GM23338 (cell line): ENCODE measurements at regions not wholly inside any gene's neighbourhood (a gene's known extent, or its start where the extent isn't known, plus 50 kb on each side); places are given as distances from the start of the nearest gene placed in this dataset.

ENCODE experiments used
- ATAC-seq: fragments of 200-7000 bp; cut with Tn5 transposase; 3 replicates; pipeline ENCODE4 v1.9.1; 2020
- DNase-seq: peaks from one replicate; pipeline ENCODE4 v3.0.0-alpha.2; 2015; ENCODE audit warnings: low spot score
- H2AFZ ChIP-seq: fragments of 200-600 bp; sonication (generic); 2 replicates; pipeline ENCODE4 v1.8.0; 2016; ENCODE audit warnings: antibody characterized with exemption, mild to moderate bottlenecking, moderate library complexity
- H3F3A ChIP-seq: fragments of 200-600 bp; sonication (generic); replicated peaks from 2 replicates; pipeline ENCODE4 v1.8.0; 2017; ENCODE audit warnings: antibody characterized with exemption, mixed run types, low read depth
- H3K27ac ChIP-seq: fragments of 200-600 bp; sonication (generic); 2 replicates; pipeline ENCODE4 v1.6.1; 2016; ENCODE audit warnings: low read depth
- H3K27me3 ChIP-seq: fragments of 200-600 bp; sonication (generic); 2 replicates; pipeline ENCODE4 v1.8.0; 2016; ENCODE audit warnings: mild to moderate bottlenecking, mixed run types, moderate library complexity; ENCODE audit not compliant: insufficient read depth
- H3K36me3 ChIP-seq: fragments of 200-600 bp; sonication (generic); 2 replicates; pipeline ENCODE4 v1.8.0; 2016; ENCODE audit warnings: mild to moderate bottlenecking; ENCODE audit not compliant: insufficient read depth
- H3K4me1 ChIP-seq: fragments of 200-600 bp; sonication (generic); 2 replicates; pipeline ENCODE4 v1.8.0; 2016; ENCODE audit warnings: mild to moderate bottlenecking, moderate library complexity; ENCODE audit not compliant: insufficient read depth
- H3K4me2 ChIP-seq: fragments of 200-600 bp; sonication (generic); 2 replicates; pipeline ENCODE4 v1.7.1; 2017; ENCODE audit warnings: mixed run types
- H3K4me3 ChIP-seq: fragments of 200-600 bp; sonication (generic); 2 replicates; pipeline ENCODE4 v1.6.1; 2016; ENCODE audit warnings: mixed run types
- H3K79me2 ChIP-seq: fragments of 200-600 bp; sonication (generic); replicated peaks from 2 replicates; pipeline ENCODE4 v1.8.0; 2017; ENCODE audit warnings: mild to moderate bottlenecking; ENCODE audit not compliant: insufficient read depth
- H3K9me2 ChIP-seq: fragments of 200-600 bp; sonication (generic); 2 replicates; pipeline ENCODE4 v1.8.0; 2017; ENCODE audit not compliant: insufficient read depth
- H4K20me1 ChIP-seq: fragments of 200-600 bp; sonication (generic); replicated peaks from 2 replicates; pipeline ENCODE4 v1.8.0; 2017; ENCODE audit warnings: mild to moderate bottlenecking; ENCODE audit not compliant: insufficient read depth
- H3K27ac Mint-ChIP-seq: 2 replicates; pipeline ENCODE4 v1.8.0; 2020; ENCODE audit warnings: inconsistent platforms, mild to moderate bottlenecking, moderate library complexity, mixed read lengths
- H3K27me3 Mint-ChIP-seq: 3 replicates; pipeline ENCODE4 v1.8.0; 2022; ENCODE audit warnings: low read depth, mild to moderate bottlenecking, moderate library complexity, mixed read lengths, inconsistent platforms; ENCODE audit not compliant: insufficient read depth, poor library complexity
- H3K36me3 Mint-ChIP-seq: 3 replicates; pipeline ENCODE4 v1.8.0; 2021; ENCODE audit warnings: low read depth, mild to moderate bottlenecking, inconsistent platforms, moderate library complexity, mixed read lengths
- H3K4me1 Mint-ChIP-seq: 3 replicates; pipeline ENCODE4 v1.8.0; 2020; ENCODE audit warnings: mild to moderate bottlenecking, inconsistent platforms, mixed read lengths
- H3K4me3 Mint-ChIP-seq: 3 replicates; pipeline ENCODE4 v1.8.0; 2021; ENCODE audit warnings: moderate library complexity, mild to moderate bottlenecking, inconsistent platforms, mixed read lengths
- H3K9me3 Mint-ChIP-seq: 3 replicates; pipeline ENCODE4 v1.8.0; 2020; ENCODE audit warnings: moderate library complexity, mild to moderate bottlenecking, inconsistent platforms, mixed read lengths
- CREB1 ChIP-seq: fragments of 250-450 bp; sonication (Bioruptor Pico); IDR thresholded peaks from 2 replicates; pipeline ENCODE4 v1.5.0; 2020; ENCODE audit warnings: low read depth, mild to moderate bottlenecking, moderate library complexity
- CTCF ChIP-seq, 2 experiments: fragments of 200-600 bp in 1 of 2; sonication (generic) in 1 of 2; conservative IDR thresholded peaks; 2 replicates each; pipeline versions ENCODE4 v1.5.1 to v1.6.1; 2016 to 2017; ENCODE audit warnings: antibody characterized with exemption in 2 of 2, low read depth in 2 of 2, mild to moderate bottlenecking in 2 of 2, moderate library complexity in 1 of 2
- ETS1 ChIP-seq: IDR thresholded peaks from 2 replicates; pipeline ENCODE4 v1.6.1; 2016; ENCODE audit warnings: antibody characterized with exemption
- EZH2 ChIP-seq: fragments of 200-600 bp; sonication (generic); IDR thresholded peaks from one replicate; pipeline ENCODE4 v1.8.0; 2017; ENCODE audit warnings: antibody characterized with exemption, mild to moderate bottlenecking, low read depth; ENCODE audit not compliant: unreplicated experiment
- EZH2phosphoT487 ChIP-seq: fragments of 200-600 bp; sonication (generic); IDR thresholded peaks from one replicate; pipeline ENCODE4 v1.8.1; 2018; ENCODE audit warnings: antibody characterized with exemption; ENCODE audit not compliant: unreplicated experiment
- JUNB ChIP-seq: IDR thresholded peaks from one replicate; pipeline ENCODE4 v1.6.1; 2016; ENCODE audit warnings: antibody characterized with exemption; ENCODE audit not compliant: unreplicated experiment
- NANOG ChIP-seq: IDR thresholded peaks from 2 replicates; pipeline ENCODE4 v1.6.1; 2016; ENCODE audit warnings: antibody characterized with exemption, borderline replicate concordance
- POLR2AphosphoS5 ChIP-seq: IDR thresholded peaks from 2 replicates; pipeline ENCODE4 v1.6.1; 2016; ENCODE audit warnings: antibody characterized with exemption, low read depth
- REST ChIP-seq: IDR thresholded peaks from one replicate; pipeline ENCODE4 v1.6.1; 2018; ENCODE audit warnings: antibody characterized with exemption; ENCODE audit not compliant: unreplicated experiment
- STAT1 ChIP-seq: IDR thresholded peaks from one replicate; pipeline ENCODE4 v1.6.1; 2016; ENCODE audit warnings: antibody characterized with exemption; ENCODE audit not compliant: unreplicated experiment
- ZNF114 ChIP-seq: fragments of 250-450 bp; sonication (Bioruptor Pico); IDR thresholded peaks from 2 replicates; pipeline ENCODE4 v1.5.0; 2020; ENCODE audit warnings: mild to moderate bottlenecking, moderate library complexity
- ZNF331 ChIP-seq: fragments of 250-450 bp; sonication (Bioruptor Pico); IDR thresholded peaks from 2 replicates; pipeline ENCODE4 v1.5.0; 2020; ENCODE audit warnings: low read depth, mild to moderate bottlenecking, moderate library complexity
- TF ChIP-seq, protein P1 (sequence below): fragments of 250-450 bp; sonication (Bioruptor Pico); IDR thresholded peaks from 2 replicates; pipeline ENCODE4 v1.5.0; 2020; ENCODE audit warnings: mild to moderate bottlenecking, moderate library complexity

DNA sequence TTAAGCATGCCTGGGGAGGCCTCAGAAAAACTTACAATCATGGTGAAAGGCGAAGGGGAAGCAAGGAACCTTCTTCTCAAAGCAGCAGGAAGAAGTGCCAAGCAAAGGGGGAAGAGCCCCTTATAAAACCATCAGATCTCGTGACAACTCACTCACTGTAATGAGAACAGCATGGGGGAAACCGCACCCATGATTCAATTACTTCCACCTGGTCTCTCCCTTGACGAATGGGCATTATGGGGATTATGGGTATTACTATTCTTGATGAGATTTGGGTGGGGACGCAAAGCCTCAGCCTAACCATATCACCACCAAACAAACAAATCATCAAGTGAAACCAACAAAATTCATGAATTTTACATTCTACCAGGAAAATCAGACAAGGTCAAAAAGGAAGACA is 76.7 kb upstream of the TAB3 start:
- Histone ChIP-seq H3K27ac (no peak overlapping the region), H3K27me3 (no peaks in the 10 kb centered on the region), H3K4me1 (no peaks in the 10 kb centered on the region), H3K4me2 (no peak overlapping the region), H3K9me2 (no peaks in the 10 kb centered on the region), H3K79me2 (no peaks in the 10 kb centered on the region), H3K36me3 (no peaks in the 10 kb centered on the region), H3K4me3 (no peak overlapping the region), H2AFZ (no peak overlapping the region), H4K20me1 (no peaks in the 10 kb centered on the region), H3F3A (no peaks in the 10 kb centered on the region)
- Mint-ChIP-seq H3K4me1 (no peaks in the 10 kb centered on the region), H3K27me3 (no peaks in the 10 kb centered on the region), H3K4me3 (no peak overlapping the region), H3K27ac (no peak overlapping the region), H3K36me3 (no peaks in the 10 kb centered on the region), H3K9me3 (no peaks in the 10 kb centered on the region)
- ATAC-seq: no peak
- no peak for TF ChIP-seq ETS1
- no peak for TF ChIP-seq NANOG
- no peak for TF ChIP-seq CTCF (conservative IDR thresholded peaks at IDR 0.05; ENCODE audit: low read depth in 2 of 2)
- no peak for TF ChIP-seq POLR2AphosphoS5
- TF ChIP-seq EZH2phosphoT487: no peak
- no peak for TF ChIP-seq ZNF331 (CRISPR knock-in tag)
- TF ChIP-seq REST: no peak
- TF ChIP-seq JUNB: no peak
- no peak for TF ChIP-seq ZNF114
- no peak for TF ChIP-seq STAT1
- TF ChIP-seq CREB1 (CRISPR knock-in tag): no peak
- TF ChIP-seq, protein P1, sequence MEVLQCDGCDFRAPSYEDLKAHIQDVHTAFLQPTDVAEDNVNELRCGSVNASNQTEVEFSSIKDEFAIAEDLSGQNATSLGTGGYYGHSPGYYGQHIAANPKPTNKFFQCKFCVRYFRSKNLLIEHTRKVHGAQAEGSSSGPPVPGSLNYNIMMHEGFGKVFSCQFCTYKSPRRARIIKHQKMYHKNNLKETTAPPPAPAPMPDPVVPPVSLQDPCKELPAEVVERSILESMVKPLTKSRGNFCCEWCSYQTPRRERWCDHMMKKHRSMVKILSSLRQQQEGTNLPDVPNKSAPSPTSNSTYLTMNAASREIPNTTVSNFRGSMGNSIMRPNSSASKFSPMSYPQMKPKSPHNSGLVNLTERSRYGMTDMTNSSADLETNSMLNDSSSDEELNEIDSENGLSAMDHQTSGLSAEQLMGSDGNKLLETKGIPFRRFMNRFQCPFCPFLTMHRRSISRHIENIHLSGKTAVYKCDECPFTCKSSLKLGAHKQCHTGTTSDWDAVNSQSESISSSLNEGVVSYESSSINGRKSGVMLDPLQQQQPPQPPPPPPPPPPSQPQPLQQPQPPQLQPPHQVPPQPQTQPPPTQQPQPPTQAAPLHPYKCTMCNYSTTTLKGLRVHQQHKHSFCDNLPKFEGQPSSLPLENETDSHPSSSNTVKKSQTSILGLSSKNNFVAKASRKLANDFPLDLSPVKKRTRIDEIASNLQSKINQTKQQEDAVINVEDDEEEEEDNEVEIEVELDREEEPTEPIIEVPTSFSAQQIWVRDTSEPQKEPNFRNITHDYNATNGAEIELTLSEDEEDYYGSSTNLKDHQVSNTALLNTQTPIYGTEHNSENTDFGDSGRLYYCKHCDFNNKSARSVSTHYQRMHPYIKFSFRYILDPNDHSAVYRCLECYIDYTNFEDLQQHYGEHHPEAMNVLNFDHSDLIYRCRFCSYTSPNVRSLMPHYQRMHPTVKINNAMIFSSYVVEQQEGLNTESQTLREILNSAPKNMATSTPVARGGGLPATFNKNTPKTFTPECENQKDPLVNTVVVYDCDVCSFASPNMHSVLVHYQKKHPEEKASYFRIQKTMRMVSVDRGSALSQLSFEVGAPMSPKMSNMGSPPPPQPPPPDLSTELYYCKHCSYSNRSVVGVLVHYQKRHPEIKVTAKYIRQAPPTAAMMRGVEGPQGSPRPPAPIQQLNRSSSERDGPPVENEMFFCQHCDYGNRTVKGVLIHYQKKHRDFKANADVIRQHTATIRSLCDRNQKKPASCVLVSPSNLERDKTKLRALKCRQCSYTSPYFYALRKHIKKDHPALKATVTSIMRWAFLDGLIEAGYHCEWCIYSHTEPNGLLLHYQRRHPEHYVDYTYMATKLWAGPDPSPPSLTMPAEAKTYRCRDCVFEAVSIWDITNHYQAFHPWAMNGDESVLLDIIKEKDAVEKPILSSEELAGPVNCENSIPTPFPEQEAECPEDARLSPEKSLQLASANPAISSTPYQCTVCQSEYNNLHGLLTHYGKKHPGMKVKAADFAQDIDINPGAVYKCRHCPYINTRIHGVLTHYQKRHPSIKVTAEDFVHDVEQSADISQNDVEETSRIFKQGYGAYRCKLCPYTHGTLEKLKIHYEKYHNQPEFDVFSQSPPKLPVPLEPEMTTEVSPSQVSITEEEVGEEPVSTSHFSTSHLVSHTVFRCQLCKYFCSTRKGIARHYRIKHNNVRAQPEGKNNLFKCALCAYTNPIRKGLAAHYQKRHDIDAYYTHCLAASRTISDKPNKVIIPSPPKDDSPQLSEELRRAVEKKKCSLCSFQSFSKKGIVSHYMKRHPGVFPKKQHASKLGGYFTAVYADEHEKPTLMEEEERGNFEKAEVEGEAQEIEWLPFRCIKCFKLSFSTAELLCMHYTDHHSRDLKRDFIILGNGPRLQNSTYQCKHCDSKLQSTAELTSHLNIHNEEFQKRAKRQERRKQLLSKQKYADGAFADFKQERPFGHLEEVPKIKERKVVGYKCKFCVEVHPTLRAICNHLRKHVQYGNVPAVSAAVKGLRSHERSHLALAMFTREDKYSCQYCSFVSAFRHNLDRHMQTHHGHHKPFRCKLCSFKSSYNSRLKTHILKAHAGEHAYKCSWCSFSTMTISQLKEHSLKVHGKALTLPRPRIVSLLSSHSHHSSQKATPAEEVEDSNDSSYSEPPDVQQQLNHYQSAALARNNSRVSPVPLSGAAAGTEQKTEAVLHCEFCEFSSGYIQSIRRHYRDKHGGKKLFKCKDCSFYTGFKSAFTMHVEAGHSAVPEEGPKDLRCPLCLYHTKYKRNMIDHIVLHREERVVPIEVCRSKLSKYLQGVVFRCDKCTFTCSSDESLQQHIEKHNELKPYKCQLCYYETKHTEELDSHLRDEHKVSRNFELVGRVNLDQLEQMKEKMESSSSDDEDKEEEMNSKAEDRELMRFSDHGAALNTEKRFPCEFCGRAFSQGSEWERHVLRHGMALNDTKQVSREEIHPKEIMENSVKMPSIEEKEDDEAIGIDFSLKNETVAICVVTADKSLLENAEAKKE (CRISPR knock-in tag): no peak
- no peak for TF ChIP-seq EZH2
- DNase-seq: no peak
